ENCODE measurements at regions not wholly inside any gene's neighbourhood (a gene's known extent, or its start where the extent isn't known, plus 50 kb on each side); places are given as distances from the start of the nearest gene placed in this dataset.
"Not testable (repeated sequence)": the region's sequence is repeated elsewhere in the genome, so short reads cannot be mapped to it uniquely, and the experiment has no call there.

DNA sequence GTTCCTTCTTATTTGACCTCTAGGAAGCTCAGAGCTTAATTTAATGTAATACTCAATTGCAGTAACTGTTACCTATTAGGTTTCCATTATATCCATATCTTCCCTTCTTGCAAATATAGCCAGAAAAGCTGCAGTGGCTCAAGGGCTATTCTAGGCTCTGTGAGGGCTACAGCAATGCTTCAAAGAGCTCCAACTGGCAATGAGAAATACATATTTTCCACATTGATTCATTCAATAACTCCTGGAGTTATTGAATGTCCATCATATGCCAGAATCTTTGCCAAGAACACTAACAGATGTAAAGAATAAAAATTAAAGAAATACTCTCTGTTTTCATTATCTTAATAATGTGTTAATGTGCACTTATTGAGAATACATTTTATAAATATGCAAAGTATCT, 396.9 kb upstream of the PAPPA start:
- no peak for DNase-seq

DNA sequence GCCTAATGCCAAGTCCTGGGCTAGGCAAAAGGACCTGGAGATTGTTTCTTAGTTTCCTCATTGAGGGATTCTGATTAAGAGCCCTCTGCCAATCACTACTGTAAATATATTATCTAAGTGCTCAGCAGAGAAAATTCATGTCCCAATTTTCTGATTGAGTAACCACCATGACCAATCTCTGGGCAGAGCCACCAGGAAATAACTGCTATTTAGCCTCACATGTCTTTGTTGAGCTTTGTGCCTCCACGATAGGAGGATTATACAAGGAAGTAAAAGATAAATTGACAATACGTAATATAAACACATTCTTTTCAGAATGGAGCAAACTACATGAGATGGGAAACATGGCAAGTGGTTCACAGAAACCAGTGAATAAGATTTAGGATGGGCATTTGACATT, 396.1 kb upstream of the PAPPA start:
- DNase-seq, result no peak

DNA sequence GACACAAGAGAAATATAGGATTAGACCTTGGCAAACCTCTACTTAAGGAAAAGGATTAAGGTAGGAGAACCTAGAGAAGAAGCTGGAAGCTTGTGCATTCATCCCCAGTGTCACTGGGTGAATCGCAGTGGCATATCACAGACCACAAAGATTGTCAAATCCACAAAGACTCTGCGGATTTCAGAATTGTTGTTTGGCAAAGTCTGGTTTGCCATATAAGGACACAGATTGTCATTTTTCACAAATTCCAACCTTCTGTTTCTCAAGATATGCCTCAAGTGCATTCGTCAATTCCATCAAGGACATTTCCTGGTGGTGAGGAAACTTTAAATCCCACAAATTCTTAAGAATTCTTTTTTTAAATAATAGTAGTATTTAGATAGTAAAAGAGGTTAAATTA, 395.1 kb upstream of the PAPPA start:
- DNase-seq, result no peak

DNA sequence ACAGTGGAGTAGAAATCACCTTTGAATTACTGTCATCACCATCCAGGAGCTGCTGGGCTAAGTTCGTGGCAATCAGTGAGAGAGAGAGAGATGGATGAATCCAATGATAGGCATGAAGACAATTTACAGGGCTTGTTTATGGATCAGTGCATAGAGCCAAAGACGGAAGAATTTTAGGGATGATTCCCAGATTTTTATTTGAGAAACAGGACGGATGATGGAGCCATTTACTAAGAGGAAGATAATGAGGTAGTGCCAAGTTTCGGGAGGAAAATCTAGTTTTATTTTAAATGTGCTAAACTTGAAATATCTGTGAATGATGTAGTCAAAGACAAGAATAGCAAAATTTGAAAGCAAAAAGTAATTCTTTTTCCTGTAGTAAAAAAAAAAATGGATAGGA, 394.2 kb upstream of the PAPPA start:
- no peak for DNase-seq

DNA sequence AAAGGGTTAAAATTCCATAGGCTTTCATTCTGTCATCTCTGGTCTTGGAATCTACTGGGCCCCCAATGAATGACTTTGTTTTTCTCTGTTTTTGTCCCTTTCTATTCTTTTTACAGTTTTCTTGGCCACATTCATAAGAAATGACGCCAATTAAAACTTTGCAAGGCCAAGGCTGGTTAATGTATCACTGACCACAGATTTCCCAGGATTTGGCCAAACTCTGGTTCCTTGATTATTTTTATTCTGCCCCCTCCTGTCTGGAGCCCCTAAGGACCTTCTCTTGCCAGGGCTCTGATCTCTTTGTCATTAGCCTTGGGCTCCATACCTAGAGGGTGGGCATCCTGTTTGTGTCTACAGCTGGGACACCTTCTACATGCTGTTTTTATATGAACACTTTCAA, 388.9 kb upstream of the PAPPA start:
- no peak for DNase-seq

DNA sequence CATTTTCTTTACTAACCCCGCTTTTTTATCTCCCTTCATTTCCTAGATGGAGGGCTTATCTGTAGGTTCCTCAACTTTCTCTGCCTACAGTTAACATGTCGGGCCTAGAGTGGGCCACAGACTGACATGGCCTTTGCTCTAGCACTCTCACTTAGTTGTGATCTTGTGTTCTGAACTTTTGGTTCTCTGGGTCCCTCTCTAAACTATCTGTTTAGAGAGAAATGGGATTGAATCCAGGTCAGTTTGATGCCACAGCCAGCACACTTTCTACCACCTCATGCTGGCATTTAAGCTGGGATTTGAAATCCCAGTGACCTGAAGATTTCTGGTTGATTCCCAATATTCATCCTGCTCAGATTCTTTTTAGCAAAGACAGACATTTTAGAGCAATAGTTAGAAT, 388.5 kb upstream of the PAPPA start:
- no peak for DNase-seq

DNA sequence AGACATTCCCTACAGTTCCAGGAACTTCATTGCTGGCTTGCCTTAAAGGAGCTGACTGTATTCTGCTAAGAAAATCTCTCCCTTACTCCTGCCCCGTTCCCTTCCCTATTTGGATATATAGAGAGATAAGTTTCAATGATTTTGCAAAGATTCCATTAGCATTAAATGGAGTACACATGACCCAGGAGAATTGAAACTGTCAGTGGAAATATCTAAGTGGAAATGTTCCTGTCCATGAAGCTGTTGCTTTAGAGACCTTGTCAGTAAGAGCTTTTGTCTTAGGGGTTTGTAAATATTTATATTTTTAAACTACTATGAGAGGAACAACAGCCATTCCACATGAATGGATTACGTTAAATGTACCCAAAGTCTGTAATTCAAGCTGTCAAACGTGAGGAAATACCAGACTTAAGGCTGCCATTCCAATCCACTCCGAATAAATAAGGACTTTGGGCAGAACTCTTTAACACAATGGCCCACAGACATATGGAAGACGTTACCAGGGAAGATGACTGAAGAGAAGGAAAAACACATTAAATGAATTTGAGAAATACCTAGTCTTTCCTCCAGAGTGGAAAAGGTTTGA, 387.1 kb upstream of the PAPPA start:
- no peak for DNase-seq

DNA sequence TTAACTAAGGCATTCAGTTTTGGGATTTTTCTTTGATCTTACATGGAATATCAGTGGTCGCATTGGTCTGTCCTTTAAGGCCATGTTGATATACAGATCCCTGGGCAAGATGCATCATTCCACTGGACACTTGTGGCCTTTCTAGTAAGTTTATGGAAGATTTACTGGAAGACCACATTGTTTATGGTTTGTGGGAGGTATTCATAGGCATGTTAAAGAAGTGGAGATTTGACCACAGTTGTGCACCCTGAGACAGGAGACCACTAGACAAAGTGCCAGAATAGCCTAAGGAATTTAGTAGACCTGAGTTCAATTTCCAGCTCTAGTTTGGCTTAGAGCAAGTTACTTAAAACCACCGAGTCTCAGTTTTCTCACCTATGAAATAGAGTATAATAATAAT, 383.1 kb upstream of the PAPPA start:
- DNase-seq, result no peak

DNA sequence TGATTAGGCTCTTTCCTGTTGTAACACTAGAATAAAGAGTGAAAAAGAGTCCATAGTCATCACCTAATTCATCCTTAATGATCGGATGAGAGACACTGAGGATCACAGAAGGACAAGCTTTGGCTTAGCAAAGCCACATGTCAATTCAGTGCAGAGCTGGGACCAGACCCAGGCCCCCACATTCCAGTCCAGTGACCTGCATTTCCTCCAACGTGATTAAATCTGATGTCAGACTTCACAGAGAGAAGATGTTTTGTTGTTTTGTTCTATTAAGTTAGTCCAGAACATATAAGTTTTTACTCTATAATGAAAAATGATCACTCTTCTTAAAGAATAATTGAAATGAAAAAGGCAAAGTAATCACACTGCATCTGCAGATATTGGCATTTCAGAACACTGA, 377.9 kb upstream of the PAPPA start:
- no peak for DNase-seq

DNA sequence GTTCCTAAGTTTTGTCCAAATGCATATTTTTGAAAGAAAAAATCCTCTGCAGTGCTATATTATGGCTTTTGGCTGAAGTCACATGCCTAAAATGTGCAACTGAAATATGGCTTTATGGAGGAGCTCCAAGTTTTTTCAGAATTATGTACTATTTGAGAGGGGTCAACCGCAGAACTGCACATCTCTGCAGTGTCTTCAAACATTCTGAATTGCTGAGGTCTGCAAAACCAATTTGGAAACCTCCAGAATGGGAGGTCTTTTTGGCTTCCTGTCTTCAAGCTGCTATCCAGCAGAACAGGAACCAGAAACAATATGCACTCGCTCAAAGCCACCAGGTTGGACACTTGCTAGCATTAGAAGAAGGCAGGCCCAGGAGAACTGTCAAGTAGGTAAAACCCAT, 376.0 kb upstream of the PAPPA start:
- no peak for DNase-seq

DNA sequence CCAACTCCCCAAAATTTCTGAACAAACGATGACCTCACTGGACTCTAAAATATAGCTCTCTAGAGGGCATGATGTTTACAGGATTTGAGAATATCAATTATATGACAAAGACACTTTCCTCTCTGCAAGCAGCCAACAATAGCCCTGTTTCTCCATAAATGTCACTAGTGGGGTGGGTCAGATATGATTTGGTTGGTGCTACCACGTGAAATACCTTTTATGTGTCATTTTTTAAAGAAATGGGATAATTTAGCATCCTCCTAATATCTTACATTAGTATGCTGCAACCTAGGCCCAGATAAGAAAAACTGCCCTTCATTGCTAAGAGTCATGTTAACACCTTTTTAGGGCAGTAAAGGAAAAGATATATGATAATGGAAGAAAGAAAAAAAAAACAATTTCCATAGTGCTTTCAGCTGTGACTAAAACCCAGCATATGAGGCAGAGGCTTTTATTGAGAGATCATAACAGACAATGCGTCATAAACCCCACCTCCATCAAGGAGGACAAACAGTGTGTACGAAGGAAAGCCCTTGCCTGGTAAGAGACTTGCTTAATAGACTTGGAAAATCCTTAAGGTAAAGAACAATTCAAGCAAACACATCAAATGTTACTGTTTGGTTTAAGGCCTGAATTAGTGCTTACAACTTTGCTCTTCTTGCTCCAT, 372.4 kb upstream of the PAPPA start:
- no peak for DNase-seq

DNA sequence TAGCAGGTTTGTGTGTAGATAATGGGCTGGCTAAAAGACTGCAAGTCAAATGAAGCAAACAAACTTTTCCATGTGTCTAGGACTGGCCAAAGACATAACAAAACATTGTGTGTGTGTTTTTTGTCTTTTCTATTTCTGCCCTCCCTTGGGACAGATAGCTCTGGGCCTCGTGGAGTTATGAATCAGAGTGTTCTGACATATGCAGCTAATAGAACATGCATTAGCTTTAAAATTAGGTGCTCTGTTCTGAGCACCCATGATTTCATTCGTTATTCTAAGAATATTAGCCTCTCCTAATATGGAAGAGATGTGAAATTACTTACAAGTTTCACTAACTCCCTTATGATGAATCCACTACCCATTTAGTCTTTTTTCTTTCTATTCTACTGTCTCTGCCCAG, 367.3 kb upstream of the PAPPA start:
- DNase-seq, result no peak

DNA sequence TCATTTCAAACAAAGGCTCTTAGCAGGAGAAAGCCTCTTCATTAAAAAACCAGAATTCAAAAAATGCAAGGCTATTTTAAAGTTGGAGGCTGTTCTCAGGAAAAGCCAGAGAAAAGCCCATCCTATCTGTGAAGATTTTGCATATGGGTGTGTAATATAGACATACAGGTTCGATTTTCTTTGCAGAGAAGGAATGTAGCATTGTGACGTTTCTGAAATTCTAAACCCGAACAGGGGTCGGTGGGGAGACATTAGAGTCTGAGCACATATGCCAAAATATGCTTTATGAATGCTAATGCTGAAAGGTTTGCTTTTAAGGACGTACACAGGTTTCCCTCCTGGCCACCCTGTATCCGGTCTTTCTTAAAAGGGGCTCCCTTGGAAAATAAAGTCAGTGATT, 363.1 kb upstream of the PAPPA start:
- DNase-seq, result no peak

DNA sequence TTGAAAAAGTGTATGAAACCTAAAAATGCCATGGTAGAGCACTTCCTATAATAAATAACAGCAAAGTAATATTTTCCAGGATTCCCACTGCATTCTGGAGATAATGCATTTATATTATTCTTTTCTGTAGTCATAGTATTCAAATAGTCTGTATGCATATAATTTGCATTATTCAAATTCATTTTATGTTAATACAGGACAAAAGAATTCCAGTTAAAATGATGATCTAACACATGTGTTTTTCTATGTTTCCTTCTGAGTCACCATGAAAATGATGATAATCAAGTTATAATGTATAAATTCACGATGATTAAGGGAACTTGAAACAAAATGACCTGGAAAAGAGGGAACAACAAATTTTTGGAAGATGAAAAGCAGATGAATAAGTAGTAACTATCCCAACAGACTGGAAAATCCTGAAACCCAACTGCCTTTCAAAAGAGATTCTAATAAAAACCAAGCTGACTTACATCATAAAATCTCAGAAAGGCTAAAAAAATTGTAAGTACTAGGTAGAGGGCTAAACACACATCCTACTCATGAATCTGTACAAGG, 358.6 kb upstream of the PAPPA start:
- DNase-seq, result no peak

DNA sequence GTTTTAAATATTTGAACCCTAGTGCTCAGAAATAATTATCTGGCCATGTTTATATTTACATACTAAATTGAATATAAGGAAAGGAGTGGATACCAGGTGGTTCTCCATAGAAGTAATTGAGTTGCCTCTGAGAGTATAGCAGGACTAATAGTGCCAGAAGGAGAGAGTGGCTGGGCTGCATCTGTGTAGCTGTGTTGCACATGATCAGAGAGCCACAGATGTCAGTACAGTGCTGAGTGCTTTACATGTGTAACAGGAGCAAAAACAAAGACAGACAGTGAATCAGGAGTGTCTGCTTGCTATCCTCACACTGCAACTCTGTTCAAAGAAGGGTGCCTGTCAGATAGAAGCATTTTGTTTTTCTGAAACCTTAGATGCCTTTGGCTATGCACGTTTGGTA, 353.9 kb upstream of the PAPPA start:
- DNase-seq, result no peak

DNA sequence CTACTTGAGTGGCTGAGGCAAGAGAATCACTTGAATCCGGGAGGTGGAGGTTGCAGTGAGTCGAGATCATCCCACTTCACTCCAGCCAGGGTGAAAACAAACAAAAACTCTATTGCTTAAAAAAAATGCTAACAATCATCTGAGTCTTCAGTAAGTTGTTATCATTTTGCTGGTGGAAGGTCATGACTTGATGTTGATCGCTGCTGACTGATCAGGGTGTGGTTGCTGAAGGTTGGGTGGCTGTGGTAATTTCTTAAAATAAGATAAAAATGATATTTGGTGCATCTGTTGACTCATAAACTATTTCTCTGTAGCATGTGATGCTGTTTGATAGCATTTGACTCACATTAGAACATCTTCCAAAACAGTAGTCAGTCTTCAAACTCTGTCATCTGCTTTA, 349.4 kb upstream of the PAPPA start:
- no peak for DNase-seq

DNA sequence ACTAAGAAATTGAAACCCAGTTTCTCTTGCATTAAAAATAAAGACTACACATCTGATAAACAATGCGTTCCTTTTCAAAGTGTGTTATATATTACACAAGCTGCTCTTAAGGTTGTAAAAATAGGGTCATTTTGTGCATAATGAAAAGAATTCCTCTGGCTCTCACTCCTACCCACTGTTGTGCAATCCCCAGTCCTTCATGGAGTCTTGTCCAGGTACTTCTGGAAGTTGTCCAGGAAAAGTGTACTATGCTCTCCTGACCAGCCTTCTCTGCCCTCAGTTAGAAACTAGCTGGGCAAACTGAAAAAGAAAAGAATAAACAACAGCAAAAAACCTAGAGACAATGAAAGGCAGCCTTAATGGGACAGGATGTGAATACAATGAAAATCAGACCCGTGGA, 345.5 kb upstream of the PAPPA start:
- DNase-seq, result no peak

DNA sequence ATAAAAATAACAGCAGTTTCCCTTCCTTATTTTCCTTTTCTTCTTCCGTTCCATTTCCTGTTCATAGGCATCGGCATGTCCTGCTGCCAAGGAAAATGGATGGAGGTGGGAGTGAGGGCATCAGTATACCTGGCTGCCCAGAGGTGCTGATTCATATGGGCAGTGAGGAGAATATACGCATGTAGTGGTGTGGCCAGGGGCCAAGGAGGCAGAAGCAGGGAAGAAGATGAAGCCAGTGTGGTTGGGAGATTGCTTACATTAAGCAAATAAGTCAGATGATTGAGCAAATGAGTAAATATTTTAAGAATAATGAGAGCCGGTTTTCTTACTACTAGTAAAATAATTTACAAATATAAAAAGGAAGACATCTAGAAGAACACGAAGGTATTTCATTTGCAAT, 344.9 kb upstream of the PAPPA start:
- DNase-seq, result no peak

DNA sequence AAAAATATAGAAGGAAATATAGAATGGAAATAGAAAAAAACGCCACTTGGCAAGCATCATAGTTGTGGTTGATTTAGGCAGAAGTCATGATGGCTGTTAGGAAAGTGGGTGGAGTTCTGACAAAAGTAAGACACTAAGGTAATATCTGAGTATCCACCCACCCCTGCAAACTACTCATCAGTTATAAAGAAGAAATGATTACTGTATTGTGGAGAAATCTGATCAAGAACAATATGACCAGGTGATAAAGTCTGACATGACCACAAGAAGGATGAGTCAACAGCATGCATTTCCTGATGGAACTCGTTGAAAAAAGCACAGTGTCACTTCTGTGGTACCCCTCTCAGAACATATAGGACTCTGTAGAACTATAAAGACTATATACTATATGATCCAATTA, 343.4 kb upstream of the PAPPA start:
- DNase-seq, result no peak

DNA sequence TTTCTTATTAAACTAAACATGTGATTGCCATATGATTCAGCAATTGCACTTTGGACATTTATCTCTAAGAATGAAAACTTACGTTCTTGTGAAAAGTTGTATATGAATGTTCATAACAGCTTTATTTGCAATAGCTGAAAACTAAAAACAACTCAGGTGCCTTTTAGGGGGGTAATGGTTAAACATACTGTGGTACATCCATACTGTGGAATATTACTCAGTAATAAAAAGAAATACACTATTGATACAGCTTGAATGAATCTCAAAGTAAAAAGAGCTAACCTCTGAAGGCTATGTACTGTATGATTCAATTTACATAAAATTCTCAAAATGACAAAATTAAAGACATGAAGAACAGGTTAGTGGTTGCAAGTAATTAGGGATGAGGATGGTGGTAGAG, 339.5 kb upstream of the PAPPA start:
- no peak for DNase-seq

DNA sequence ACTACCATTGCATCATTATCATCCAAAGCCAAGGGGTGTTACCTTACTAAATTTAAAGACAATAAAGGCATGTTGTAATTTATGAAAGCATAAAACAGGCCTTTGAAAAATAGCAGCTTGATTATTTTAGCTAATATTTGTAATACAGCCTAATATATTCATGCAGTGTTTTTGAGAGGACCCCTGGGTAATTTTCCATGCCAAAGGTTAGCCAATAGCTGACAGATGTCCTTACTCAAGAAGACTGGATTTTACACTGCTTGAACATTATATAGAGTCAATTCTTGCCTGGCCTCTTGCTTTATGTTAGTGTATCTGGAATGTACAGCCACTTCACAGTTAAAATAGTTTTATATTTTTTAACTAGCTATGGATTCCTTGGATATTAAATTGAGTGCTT, 337.8 kb upstream of the PAPPA start:
- DNase-seq, result no peak

DNA sequence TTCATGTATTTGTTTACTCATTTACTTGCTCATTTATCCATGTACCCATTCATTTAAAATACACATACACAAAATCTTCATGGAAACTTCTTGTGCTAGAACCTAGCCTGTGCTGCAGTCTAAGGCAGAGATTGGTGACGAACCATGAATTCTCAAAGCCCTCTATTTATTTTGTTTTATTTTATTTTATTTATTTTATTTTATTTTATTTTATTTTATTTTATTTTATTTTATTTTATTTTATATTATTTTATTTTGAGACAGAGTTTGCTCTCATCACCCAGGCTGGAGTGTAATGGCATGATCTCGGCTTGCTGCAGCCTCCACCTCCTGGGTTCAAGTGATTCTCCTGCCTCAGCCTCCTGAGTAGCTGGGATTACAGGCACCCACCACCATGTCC, 334.9 kb upstream of the PAPPA start:
- DNase-seq, result not testable (repeated sequence)

DNA sequence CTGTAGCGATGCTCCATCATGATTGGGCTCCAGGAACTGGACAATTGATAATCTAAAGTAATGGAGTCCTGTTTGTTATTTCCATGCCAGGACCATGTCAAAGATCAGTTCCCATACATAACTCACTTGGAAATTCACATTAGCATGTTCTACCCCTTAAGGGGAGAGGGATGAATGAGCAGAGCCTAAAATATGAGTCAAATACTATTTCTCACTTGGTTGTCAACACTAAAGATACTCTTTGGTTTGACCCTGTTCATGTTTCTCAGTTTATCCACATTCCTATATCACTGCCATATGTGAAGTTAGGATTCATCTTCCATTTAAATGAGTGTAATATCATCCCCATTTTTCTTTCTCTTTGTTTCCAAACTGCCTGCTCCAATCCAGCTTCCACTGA, 321.6 kb upstream of the PAPPA start:
- DNase-seq, result no peak

DNA sequence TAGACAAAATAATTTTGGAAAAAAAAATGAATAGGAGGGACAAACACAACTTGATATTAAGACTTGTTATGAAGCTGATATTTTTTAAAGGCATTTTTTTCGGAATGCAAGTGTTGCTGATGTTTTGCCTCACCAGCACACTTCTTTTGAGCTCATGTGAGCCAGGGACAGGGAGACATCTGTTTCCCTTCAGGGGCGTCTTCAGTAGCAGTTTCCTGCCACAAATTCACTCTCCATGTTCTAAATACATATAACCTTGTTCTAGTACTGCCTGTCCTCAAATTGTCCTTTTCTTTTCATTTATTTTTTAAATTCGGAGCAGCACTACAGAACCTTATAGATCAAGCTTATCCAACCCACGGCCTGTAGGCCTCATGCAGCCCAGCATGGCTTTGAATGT, 316.0 kb upstream of the PAPPA start:
- DNase-seq, result no peak

DNA sequence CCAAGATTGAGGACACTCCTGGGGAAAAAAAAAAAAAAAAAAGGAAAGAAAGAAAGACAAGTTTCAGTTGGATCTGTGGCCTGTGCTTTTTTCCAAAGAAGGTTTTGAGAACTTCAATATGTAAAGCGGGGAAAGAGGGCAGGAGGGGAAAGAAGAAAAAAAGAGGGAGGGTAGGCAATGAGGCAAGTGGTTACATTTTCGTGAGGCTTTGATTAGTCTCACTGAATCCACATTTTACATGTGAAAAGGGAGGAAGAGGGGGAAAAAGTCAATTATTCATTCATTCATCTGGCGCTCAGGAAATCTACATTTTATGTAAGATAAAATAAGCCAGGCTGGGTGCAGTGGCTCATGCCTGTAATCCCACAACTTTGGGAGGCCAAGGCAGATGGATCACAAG, 315.2 kb upstream of the PAPPA start:
- no peak for DNase-seq
